HG02642 (cell line): ENCODE measurements at regions not wholly inside any gene's neighbourhood (a gene's known extent, or its start where the extent isn't known, plus 50 kb on each side); places are given as distances from the start of the nearest gene placed in this dataset.
"Not testable (repeated sequence)": the region's sequence is repeated elsewhere in the genome, so short reads cannot be mapped to it uniquely, and the experiment has no call there.

Experiments used
- ATAC-seq: cut with Tn5 transposase; IDR thresholded peaks from one replicate; pipeline ENCODE4 v1.9.1; 2021; ENCODE audit warnings: mild to moderate bottlenecking; ENCODE audit not compliant: unreplicated experiment, poor library complexity

DNA sequence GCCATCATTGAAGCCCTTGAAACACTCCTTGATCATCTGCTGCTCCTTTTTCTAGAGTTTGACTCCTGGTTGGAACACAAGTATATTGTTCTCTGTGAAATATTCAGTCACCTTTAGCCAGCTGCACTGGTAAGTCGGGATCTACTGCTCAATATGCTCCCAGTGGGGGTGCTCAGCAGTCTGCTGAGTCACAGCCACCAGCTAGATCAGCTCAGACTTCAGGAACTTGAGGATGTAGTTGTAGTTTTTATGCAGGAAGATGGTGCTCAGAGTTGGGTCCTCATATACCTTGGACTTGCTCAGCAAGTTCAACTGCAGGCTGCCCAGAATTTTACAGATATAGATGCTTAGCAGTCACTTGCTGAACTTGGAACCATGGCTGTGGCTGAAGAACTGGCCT is 202.5 kb upstream of the RPL34 start:
- ATAC-seq: no peak

GRCh38 chr4:108416831-108417230 is 203.5 kb upstream of the RPL34 start:
- ATAC-seq: no peak

DNA sequence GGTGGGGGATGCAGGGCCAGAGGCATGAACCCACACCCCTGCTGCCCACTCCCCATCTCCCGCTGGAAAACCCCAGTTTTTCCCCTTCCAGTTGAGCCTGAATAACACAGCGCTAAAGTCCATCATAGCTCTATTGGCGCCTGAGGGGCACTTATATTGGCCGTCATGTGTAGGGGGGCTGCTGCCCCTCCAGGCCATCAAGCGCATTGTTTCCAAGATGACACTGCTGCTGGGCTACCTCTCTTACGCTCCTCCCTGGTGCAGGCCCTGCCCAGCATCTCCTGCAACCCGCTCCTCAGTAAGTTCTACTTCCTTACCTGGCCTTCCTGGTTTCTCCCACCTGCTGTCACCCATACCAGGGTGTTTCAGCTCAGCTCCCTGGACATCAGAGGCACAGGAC is 205.0 kb upstream of the RPL34 start:
- ATAC-seq: no peak

DNA sequence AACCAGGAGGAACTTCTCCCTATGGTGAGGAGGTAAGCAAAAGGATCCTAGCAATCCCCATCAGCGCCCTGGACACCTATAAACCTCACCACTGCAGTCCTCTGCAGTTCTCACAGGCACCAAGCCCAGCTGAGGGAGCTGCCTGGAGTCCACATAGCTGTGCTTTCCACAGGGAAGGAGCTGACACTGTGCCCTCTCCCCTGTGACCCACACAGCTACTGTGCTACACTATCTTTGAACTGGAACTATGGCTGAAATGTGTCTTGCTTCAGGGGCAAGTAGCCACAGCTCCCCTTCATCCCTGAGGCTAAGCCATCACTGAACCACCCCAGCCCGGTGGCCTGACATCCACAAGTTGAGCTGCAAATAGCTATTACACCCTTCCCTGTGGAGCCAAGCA is 208.5 kb upstream of the RPL34 start:
- no peak for ATAC-seq

- not testable (repeated sequence) for ATAC-seq
These were observed 210.7 kb upstream of the RPL34 start for GRCh38 chr4:108409691-108410090.

- no peak for ATAC-seq
These were observed 214.8 kb upstream of the RPL34 start for GRCh38 chr4:108405586-108405985.

GRCh38 chr4:108400309-108400708 is 220.1 kb upstream of the RPL34 start:
- ATAC-seq: no peak

DNA sequence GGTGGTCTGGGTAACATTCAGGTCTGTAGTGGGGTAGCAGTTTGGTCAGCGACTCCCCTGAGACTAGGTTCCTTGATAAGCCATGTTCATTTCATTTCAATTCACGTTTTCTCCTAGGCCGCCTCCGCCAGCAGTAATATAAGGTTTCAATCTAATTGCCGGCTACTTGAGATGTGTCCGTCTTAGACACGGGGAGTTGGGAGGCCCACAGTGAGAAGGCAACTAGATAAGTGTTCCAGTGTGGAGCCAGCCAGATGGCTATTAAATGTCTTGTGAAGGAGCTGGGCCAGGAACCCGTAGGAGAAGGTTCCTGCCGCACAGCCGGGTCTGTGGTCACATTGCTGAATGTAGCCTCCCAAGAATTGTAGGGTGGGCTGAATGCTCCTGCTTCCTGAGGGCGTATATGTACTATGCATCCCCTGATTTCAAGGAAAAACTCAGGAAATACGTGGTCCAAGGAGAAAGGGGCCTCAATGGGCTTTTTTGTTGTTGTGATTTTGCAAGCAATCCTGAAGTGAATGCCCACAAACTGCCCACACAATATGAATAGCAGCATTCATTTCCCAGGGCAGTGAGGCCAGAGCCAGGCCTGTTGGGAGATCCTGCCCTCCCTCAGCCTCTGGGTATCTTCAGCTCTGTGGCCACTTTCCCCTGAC is 220.6 kb upstream of the RPL34 start:
- no peak for ATAC-seq

DNA sequence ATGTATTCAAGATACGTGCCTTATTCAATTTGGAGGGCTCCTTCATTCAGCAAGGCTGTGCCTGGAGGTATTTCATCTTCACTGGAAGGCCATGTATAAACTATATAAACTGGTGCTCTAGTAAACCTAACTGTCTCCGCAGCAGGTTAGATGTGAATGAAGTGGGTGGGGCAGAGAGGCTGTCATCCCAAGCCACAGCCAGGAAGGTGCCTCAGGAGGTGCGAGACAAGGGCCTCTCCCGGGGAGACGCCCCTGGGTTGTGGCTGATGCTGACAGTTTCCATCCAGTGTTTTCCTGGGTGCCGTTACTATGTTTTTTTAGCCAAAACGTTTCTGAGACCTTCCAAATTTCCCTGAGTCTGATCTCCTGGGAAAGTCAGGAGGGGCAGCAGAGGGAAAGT is 221.5 kb upstream of the RPL34 start:
- ATAC-seq: no peak

GRCh38 chr4:108398316-108398715 is 222.1 kb upstream of the RPL34 start:
- ATAC-seq: no peak

DNA sequence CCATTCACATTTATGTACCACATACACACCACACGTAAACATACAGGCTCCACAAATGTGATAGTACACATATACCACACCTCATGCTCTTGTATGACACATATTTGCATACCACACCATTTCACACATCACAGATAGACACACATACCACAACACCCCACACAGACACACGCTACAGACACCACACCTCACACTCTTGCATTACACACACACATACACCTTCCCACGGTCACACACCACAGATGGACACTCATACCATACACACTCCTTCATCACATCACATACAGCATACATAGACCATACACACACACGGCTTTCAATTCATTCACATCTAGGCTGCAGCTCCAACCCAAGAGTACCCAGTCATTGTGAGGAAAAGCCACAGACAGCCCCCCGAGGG is 222.5 kb upstream of the RPL34 start:
- no peak for ATAC-seq

DNA sequence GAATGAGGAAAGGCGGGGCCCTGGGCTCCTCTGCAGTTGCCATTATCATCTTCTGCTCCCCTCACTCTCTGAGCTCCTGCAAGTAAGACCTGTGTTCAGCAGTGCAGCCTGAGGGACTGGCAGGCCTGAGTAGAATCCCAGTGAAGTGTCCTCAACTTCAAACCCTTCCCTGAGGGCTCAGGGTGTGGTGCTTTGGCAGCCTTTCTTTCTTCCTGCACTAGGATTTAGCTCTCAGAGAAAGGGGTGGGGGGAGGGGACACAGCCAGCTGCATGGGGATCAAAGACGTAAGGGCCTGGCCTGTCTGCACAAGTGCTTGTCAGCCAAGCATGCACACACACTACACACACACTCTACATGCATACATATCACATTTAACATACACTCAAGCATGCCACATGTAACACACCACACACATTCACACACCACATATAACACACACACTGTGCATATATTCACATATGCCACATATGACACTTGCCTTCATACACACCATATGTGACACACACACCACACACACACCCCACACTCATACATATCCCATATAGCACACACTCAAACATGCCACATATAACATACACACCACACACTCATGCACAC is 223.4 kb upstream of the RPL34 start:
- no peak for ATAC-seq

DNA sequence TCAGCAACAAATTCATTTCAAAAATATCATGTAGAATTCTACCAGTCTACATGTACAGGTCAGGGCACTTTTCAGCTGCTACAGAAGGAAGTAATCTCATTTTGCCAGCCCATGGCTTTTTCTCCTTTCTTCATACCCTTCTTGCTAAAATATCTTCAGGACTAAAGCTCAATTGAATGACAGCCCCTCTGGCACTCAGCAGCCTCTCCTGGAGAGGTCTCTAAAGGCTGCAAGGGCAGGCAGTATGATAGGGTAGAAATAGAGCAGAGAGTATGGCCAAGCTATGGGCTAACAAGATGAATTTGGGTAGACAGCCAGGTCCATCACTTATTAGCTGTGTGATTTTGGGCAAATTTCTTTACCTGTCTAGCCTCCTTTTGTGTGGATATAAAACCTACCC is 224.6 kb upstream of the RPL34 start:
- ATAC-seq: no peak

DNA sequence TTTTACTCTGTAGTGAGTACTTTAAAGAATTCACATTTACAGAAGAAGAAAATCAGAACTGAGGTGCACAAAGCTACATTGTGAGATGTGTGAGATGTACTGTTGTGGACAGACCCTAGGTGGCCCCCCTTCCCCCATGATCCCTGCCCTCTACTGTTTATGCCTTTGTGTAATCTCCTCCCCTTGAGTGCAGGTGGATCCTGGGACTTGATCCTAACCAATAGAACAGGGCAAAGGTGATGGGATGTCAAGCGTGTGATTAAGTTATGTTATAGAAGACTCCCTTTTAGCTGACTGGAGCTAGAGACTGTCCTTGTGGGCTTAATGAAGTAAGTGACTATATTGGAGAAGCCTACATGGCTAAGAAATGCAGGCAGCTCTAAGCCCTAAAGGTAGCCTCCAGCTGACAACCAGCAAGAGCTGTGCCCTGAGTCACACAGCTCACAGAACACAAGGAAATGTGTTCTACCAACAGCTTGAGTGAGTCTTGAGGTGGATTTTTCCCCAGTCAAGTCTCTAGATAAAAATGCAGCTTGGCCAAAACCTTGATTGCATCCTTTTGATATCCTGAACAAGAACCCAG is 225.2 kb upstream of the LEF1 start:
- no peak for ATAC-seq

GRCh38 chr4:108391701-108392455 is 223.1 kb upstream of the LEF1 start:
- ATAC-seq: no peak

DNA sequence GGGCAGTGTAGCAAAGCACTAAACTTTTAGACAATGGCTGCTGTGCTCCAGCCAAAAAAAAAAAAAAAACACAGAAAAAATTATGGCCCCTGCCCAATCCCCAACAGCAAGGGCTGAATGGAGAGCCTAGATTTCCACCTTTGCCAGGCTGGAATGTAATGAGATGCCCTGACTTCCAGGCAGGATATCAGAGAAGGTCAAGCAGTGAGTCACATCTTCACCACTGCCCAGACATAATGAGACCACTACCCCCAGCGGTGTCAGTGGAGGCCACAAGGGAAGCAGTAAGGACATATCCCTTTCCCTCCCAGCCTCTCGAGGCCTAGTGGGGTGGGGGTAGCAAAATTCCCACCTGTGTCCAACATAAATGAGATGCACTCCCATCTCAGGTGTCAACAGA is 216.3 kb upstream of the LEF1 start:
- no peak for ATAC-seq

DNA sequence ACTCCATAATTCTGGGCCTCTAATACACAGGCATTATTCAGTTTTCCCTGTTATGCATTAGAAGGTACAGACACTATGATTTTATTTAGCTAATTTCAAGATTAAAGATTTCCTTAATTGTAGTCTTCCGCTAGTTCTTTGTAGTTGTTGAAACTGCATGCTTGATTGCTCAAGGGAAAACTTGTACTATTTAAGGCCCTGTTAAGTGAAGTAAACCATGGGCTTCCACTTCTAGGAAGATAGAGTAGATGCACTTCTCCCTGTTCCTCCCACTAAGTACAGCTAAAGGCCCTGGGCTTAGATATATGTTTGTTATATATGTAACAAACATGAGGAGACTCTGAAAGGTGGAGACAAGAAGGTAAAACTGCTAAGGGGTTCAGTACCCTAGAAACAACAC is 215.8 kb upstream of the LEF1 start:
- no peak for ATAC-seq

DNA sequence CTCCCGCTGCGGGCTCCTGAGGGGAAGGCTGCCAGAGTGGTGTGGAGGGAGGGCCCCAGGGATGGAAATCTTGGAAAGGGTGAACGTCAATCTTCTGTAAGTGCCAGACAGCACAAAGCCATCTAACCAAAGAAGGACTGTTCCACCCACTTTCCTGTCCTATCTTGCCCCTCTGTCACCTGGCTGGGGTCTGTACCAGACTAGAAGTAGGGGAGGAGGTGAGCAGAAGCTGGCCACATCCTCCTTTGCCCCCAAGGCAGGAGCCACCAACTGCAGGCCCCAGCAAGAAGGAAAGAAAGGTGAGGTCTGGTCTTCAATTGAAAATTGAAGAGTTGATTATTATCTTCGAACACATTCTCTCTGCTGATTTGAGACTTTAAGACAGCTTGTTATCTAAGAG is 214.4 kb upstream of the LEF1 start:
- ATAC-seq: no peak

DNA sequence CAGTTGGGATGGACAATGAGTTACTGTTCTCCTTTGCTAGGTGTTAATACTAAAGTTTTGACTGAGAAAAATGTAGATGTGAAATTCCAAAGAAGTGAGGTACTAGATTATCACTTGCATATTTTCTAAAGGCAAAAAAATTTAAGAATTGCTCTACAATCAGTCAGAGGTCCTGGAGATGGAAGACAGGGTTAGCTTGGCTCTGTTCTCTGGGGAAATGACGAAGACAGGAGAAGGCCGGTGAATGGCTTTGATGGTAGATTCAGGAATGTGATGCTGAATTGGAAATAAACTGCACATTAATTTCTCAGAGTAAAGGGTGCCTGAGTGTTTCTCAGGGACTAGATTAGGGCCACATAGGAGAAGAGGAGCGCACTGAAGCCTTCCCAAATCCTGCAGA is 214.0 kb upstream of the LEF1 start:
- no peak for ATAC-seq

DNA sequence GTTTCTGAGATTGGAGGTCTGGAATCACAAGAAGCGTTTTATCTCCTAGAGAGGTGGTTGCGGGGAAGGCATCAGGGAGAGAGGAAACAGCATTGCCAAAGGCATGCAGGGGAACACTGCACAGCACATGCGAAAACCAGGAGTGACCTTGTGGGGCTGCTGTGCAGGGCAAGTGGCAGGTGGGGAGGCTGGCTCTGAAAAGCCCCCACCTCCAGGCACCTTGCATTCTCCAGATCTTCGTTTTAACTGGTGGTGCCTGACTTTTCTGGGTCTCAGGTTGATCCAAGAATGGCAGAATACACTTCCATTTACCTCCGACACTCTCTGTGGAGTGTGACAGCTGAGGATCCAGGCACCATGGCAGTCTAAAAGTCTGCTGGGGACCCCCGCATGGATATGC is 209.4 kb upstream of the LEF1 start:
- ATAC-seq: no peak

DNA sequence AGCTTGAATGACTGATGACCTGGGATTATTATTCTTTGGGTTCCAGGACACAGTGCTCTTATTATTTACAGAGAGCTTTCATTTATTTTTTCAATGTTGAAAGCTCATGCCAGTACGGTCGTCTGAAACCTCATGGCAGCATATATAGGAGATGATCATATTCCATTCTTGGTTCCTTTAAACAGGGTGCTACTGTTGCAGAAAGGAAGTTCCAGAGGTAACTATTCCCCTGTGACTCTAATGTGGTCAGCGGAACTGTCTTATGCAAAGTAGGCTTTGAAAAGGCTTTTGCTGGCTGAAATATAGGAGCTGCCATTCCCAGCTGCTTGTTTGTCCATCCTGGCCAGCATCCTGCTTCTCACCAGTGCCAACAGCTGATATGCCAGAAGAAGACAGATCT is 208.3 kb upstream of the LEF1 start:
- ATAC-seq: no peak
